ENCODE measurements at regions not wholly inside any gene's neighbourhood (a gene's known extent, or its start where the extent isn't known, plus 50 kb on each side); places are given as distances from the start of the nearest gene placed in this dataset.
A peak's percentile ranks its signal among the peaks of the same experiment; 100 is the strongest.

DNA sequence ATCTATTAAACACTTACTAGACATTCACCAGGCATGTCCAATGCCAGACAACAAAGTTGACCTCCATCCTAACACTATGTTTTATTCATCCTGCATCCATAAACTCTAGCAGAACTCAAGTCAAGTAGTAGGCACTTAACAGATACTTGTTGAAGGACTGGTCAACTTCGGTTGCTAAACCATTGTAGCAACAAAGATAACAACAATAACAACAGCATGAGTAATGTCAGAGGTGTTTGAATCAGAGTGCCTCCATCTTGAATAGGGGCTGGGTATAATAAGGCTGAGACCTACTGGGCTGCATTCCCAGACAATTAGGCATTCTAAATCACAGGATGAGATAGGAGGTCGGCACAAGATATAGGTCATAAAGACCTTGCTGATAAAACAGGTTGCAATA, 180.5 kb upstream of the ZNF462 start:
- Histone ChIP-seq H3K36me3 (ENCODE audit: control insufficient read depth, insufficient read depth, low read length) (no peaks in the 10 kb centered on the region), H3K4me3 (ENCODE audit: low read depth, low read length) (no peak overlapping the region), H3K9me3 (ENCODE audit: control insufficient read depth, insufficient read depth, low read length) (no peaks in the 10 kb centered on the region), H3K4me1 (ENCODE audit: control insufficient read depth, insufficient read depth, low read length) (no peaks in the 10 kb centered on the region), H3K27me3 (ENCODE audit: control insufficient read depth, insufficient read depth, low read length) (no peaks in the 10 kb centered on the region), H3K27ac (ENCODE audit: low read depth, low read length) (no peak overlapping the region)
- DNase-seq (ENCODE audit: low read depth in 4 of 6, low spot score in 6 of 6), result no peak
- WGBS (ENCODE audit: insufficient coverage), result no CpG with 5 or more reads among the region's 2 CpGs

DNA sequence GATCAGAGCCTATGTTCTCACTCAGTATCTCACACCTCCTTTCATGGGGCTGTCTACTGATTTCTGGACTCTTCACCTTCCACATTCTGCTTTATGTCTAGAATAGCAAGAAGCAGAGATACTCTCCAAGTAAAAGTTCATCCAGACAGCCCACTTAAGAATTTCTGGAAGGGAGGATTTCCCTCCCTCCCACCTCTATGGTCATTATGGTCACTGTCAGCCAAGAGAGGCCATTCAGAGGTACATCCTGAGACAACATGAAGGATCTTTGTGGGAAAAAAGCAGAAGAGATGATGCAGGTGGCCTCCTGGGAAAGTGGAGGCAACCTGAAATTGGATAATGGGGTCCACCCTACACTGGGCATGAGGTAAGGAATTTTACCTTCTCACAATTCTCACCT, 179.5 kb upstream of the ZNF462 start:
- H3K27ac ChIP-seq (ENCODE audit: low read depth, low read length), result no peak overlapping the region
- H3K4me3 ChIP-seq (ENCODE audit: low read depth, low read length), result no peak overlapping the region
- H3K9me3 ChIP-seq (ENCODE audit: control insufficient read depth, insufficient read depth, low read length), result no peaks in the 10 kb centered on the region
- H3K27me3 ChIP-seq (ENCODE audit: control insufficient read depth, insufficient read depth, low read length), result no peaks in the 10 kb centered on the region
- no peaks in the 10 kb centered on the region for H3K36me3 ChIP-seq (ENCODE audit: control insufficient read depth, insufficient read depth, low read length)
- no peak for DNase-seq (ENCODE audit: low read depth in 4 of 6, low spot score in 6 of 6)
- no peaks in the 10 kb centered on the region for H3K4me1 ChIP-seq (ENCODE audit: control insufficient read depth, insufficient read depth, low read length)

DNA sequence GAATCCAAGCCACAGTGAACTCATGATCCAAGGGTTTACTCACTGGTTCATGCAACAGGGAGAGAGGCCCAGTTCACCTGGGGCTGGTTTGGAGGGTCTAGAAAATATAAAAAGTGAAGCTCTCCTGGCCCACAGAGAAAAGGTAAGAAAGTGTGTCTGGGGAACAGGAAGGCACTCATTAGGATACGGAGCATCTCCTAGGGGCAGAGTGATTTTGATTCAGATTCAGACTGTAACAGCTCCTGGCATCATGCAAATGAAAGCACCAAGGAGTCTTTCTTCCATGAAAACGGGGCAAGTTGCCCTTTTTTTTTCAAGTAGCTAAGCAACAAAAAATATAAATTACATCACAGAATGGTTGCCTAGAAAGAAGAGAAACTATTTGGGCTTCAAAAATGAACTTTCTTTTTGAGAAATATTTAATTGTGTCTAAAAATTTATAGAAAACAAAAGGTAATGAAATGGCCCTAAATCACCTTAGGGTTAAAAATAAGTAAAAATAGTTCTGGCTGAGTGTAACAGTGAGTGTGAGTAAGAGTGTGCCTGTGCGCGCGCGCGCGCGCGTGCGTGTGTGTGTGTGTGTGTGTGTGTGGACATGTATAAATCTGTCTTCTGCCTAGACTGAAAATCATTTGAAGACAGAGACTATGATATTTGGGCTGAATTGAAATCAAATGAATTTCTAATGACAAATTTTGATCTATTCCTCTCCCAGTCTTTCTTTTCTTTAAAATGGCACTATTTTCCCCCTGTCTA, 177.8 kb upstream of the ZNF462 start:
- no peak overlapping the region for H3K27ac ChIP-seq (ENCODE audit: low read depth, low read length)
- no peak overlapping the region for H3K4me3 ChIP-seq (ENCODE audit: low read depth, low read length)
- H3K4me1 ChIP-seq (ENCODE audit: control insufficient read depth, insufficient read depth, low read length), result no peaks in the 10 kb centered on the region
- H3K36me3 ChIP-seq (ENCODE audit: control insufficient read depth, insufficient read depth, low read length), result no peaks in the 10 kb centered on the region
- no peaks in the 10 kb centered on the region for H3K27me3 ChIP-seq (ENCODE audit: control insufficient read depth, insufficient read depth, low read length)
- no peaks in the 10 kb centered on the region for H3K9me3 ChIP-seq (ENCODE audit: control insufficient read depth, insufficient read depth, low read length)
- peak in 3 of 6 donors; percentile 14 to 40 (median 33) for DNase-seq (ENCODE audit: low read depth in 4 of 6, low spot score in 6 of 6)
- WGBS (ENCODE audit: insufficient coverage), result 72% methylated on average over 4 of the region's 11 CpGs

DNA sequence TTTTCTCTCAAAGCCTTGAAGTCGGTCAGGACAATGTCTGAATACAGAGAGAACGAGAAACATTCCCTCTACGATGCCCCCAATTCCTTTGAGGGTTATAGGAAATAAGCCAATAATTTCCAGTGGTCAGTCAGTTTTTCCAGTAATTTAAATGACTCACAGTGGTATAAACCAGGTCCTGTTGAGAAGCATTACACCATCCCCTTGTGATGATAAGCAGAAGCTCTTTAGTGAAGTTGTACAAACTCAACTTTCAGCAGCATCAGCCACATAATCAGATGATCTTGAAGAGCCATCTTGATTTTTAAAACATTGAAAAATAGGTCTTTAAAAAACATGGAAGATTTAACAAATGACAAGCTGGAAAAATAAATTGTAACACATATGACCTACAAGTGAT, 173.9 kb upstream of the ZNF462 start:
- H3K36me3 ChIP-seq (ENCODE audit: control insufficient read depth, insufficient read depth, low read length), result no peaks in the 10 kb centered on the region
- no peaks in the 10 kb centered on the region for H3K4me1 ChIP-seq (ENCODE audit: control insufficient read depth, insufficient read depth, low read length)
- no CpG with 5 or more reads among the region's 3 CpGs for WGBS (ENCODE audit: insufficient coverage)
- H3K27me3 ChIP-seq (ENCODE audit: control insufficient read depth, insufficient read depth, low read length), result no peaks in the 10 kb centered on the region
- H3K4me3 ChIP-seq (ENCODE audit: low read depth, low read length), result no peak overlapping the region
- no peaks in the 10 kb centered on the region for H3K9me3 ChIP-seq (ENCODE audit: control insufficient read depth, insufficient read depth, low read length)
- H3K27ac ChIP-seq (ENCODE audit: low read depth, low read length), result no peak overlapping the region
- no peak for DNase-seq (ENCODE audit: low read depth in 4 of 6, low spot score in 6 of 6)

DNA sequence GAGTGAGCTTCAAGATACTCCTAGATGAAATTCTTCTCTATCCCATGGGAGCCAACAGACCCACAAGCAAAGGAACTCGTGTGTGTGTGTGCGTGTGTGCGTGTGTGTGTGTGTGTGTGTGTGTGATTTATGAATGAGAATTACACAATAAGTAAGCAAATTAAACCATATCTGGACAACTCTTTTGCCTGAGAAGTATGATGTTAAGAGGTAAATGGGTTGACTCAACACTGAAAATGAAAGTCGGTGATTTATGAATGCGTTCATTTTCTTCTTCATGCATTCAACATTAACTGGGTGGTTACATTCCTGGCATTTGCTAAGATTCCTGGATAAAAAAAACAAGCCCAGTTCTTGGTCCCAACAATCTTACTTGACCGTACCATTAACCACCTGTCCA, 171.3 kb upstream of the ZNF462 start:
- Histone ChIP-seq H3K4me1 (ENCODE audit: control insufficient read depth, insufficient read depth, low read length) (no peaks in the 10 kb centered on the region), H3K4me3 (ENCODE audit: low read depth, low read length) (no peak overlapping the region), H3K27ac (ENCODE audit: low read depth, low read length) (no peak overlapping the region), H3K36me3 (ENCODE audit: control insufficient read depth, insufficient read depth, low read length) (no peaks in the 10 kb centered on the region), H3K27me3 (ENCODE audit: control insufficient read depth, insufficient read depth, low read length) (no peaks in the 10 kb centered on the region), H3K9me3 (ENCODE audit: control insufficient read depth, insufficient read depth, low read length) (no peaks in the 10 kb centered on the region)
- whole genome bisulfite sequencing (ENCODE audit: insufficient coverage), result no CpG with 5 or more reads among the region's 6 CpGs
- no peak for DNase-seq (ENCODE audit: low read depth in 4 of 6, low spot score in 6 of 6)

GRCh38 chr9:106693558-106693957, 169.4 kb upstream of the ZNF462 start:
- Histone ChIP-seq H3K27me3 (ENCODE audit: control insufficient read depth, insufficient read depth, low read length) (no peaks in the 10 kb centered on the region), H3K4me1 (ENCODE audit: control insufficient read depth, insufficient read depth, low read length) (peaks cover 12% of the 10 kb centered on the region), H3K9me3 (ENCODE audit: control insufficient read depth, insufficient read depth, low read length) (no peaks in the 10 kb centered on the region), H3K4me3 (ENCODE audit: low read depth, low read length) (no peak overlapping the region), H3K27ac (ENCODE audit: low read depth, low read length) (no peak overlapping the region), H3K36me3 (ENCODE audit: control insufficient read depth, insufficient read depth, low read length) (no peaks in the 10 kb centered on the region)
- DNase-seq (ENCODE audit: low read depth in 4 of 6, low spot score in 6 of 6), result no peak
- no CpG with 5 or more reads among the region's 5 CpGs for WGBS (ENCODE audit: insufficient coverage)

DNA sequence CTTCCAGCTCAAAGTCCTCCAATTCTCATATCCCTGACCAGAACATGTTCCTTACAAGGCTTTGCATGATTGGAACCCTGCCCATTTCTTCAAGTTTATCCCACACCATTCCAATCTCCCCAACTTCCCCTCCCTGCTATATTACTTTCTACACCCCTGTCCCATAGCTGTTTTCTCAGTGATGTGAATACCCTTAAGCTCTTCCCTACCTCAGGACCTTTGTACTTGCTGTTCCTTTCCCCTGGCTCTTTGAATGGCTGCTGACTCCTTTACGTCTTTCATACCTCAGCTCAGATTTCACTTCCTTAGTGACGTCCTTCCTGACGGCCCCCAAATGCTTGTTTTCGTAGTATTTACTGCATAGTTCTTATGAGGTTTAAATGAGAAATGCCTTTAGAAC, 166.2 kb upstream of the ZNF462 start:
- no peak overlapping the region for H3K27ac ChIP-seq (ENCODE audit: low read depth, low read length)
- H3K27me3 ChIP-seq (ENCODE audit: control insufficient read depth, insufficient read depth, low read length), result no peaks in the 10 kb centered on the region
- no CpG with 5 or more reads among the region's 4 CpGs for WGBS (ENCODE audit: insufficient coverage)
- H3K36me3 ChIP-seq (ENCODE audit: control insufficient read depth, insufficient read depth, low read length), result no peaks in the 10 kb centered on the region
- H3K4me3 ChIP-seq (ENCODE audit: low read depth, low read length), result no peak overlapping the region
- no peak for DNase-seq (ENCODE audit: low read depth in 4 of 6, low spot score in 6 of 6)
- H3K4me1 ChIP-seq (ENCODE audit: control insufficient read depth, insufficient read depth, low read length), result peaks cover 12% of the 10 kb centered on the region
- no peaks in the 10 kb centered on the region for H3K9me3 ChIP-seq (ENCODE audit: control insufficient read depth, insufficient read depth, low read length)

- Histone ChIP-seq H3K27ac (ENCODE audit: low read depth, low read length) (peak overlapping the region; percentile 68), H3K4me3 (ENCODE audit: low read depth, low read length) (peak overlapping the region; percentile 32), H3K36me3 (ENCODE audit: control insufficient read depth, insufficient read depth, low read length) (no peaks in the 10 kb centered on the region), H3K27me3 (ENCODE audit: control insufficient read depth, insufficient read depth, low read length) (no peaks in the 10 kb centered on the region), H3K9me3 (ENCODE audit: control insufficient read depth, insufficient read depth, low read length) (no peaks in the 10 kb centered on the region), H3K4me1 (ENCODE audit: control insufficient read depth, insufficient read depth, low read length) (peaks cover 12% of the 10 kb centered on the region)
- 38% methylated on average over 3 of the region's 8 CpGs for WGBS (ENCODE audit: insufficient coverage)
- DNase-seq (ENCODE audit: low read depth in 4 of 6, low spot score in 6 of 6), result no peak
Observed at GRCh38 chr9:106697390-106697749, 165.6 kb upstream of the ZNF462 start.

DNA sequence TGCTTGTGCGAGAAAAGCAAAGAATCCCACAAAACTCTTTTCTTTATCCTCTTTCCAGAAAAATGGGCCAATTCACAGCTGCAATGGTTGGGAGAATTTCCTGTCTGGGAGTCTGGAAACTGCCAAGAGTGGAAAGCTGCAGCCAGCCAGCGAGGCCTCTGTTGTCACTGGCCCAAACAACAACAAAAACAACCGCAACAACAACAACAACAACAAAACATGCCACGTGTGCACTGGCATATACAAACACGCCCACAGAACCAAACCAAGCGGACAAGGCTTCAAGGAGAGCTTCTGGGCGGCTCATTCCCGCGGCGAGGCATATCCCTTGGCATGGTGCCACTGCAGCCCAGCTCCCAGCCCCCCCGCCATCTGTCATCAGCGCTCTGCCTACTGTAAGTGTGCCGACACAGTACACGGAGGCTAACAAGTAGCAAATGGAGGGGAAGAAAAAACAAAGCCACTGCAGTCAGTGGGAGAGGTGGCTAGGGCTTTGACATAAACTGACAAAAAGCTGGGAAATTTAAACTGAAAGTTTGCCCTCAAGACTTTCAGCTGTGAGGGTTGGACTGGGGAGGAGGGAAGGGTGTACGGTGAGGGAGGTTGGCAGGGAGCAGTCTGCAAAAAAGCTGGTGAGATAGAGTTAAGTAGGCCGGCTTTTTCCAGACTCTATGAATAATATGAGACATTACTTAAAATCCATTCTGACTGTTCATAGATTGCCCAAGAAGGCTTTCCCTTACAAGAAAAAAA, 165.0 kb upstream of the ZNF462 start:
- peak; percentile 39 to 96 (median 60) for DNase-seq (ENCODE audit: low read depth in 4 of 6, low spot score in 6 of 6)
- WGBS (ENCODE audit: insufficient coverage), result 28% methylated on average over 13 of the region's 16 CpGs
- Histone ChIP-seq H3K36me3 (ENCODE audit: control insufficient read depth, insufficient read depth, low read length) (no peaks in the 10 kb centered on the region), H3K4me3 (ENCODE audit: low read depth, low read length) (peak overlapping the region; percentile 32), H3K9me3 (ENCODE audit: control insufficient read depth, insufficient read depth, low read length) (no peaks in the 10 kb centered on the region), H3K27me3 (ENCODE audit: control insufficient read depth, insufficient read depth, low read length) (no peaks in the 10 kb centered on the region), H3K4me1 (ENCODE audit: control insufficient read depth, insufficient read depth, low read length) (peaks cover 12% of the 10 kb centered on the region), H3K27ac (ENCODE audit: low read depth, low read length) (peak overlapping the region; percentile 68)

GRCh38 chr9:106700676-106701075, 162.3 kb upstream of the ZNF462 start:
- H3K27ac ChIP-seq (ENCODE audit: low read depth, low read length), result no peak overlapping the region
- H3K36me3 ChIP-seq (ENCODE audit: control insufficient read depth, insufficient read depth, low read length), result no peaks in the 10 kb centered on the region
- H3K9me3 ChIP-seq (ENCODE audit: control insufficient read depth, insufficient read depth, low read length), result no peaks in the 10 kb centered on the region
- no peaks in the 10 kb centered on the region for H3K27me3 ChIP-seq (ENCODE audit: control insufficient read depth, insufficient read depth, low read length)
- no peak for DNase-seq (ENCODE audit: low read depth in 4 of 6, low spot score in 6 of 6)
- H3K4me3 ChIP-seq (ENCODE audit: low read depth, low read length), result no peak overlapping the region
- H3K4me1 ChIP-seq (ENCODE audit: control insufficient read depth, insufficient read depth, low read length), result peaks cover 12% of the 10 kb centered on the region

Measured in spinal cord (tissue), 9 donors.